ENCODE measurements at regions not wholly inside any gene's neighbourhood (a gene's known extent, or its start where the extent isn't known, plus 50 kb on each side); places are given as distances from the start of the nearest gene placed in this dataset.

DNA sequence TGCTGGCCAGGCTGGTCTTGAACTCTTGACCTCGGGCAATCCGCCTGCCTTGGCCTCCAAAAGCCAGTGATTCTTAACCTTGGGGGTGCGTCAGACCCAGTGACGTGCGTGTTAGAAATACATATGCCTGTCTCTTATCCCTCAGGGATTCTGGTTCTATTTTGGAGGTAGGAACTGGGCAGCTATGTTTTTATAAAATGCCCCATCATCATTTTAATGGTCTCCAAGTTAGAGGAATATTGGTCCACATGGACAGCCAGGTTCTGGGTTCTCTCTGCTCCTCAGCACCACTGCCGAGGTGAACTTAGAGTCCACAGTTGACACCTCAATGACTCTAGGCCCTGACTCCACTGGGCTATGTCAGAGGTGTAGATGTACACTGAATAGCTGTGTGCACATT is 352.7 kb downstream of the SMOC2 start:
- no peaks in the 10 kb centered on the region for H3K27me3 ChIP-seq
- H3K4me3 ChIP-seq: no peak overlapping the region
- DNase-seq: no peak
- no peaks in the 10 kb centered on the region for H3K36me3 ChIP-seq
- TF ChIP-seq POLR2A (IDR thresholded peaks at IDR 0.05) (no peak), CTCF (IDR thresholded peaks at IDR 0.05) (no peak)
- H3K27ac ChIP-seq: no peak overlapping the region
- intact Hi-C loops (cut with DNase I; ENCODE audit: low total_unique reads): no loop called here
- H3K4me1 ChIP-seq: no peaks in the 10 kb centered on the region
- no peaks in the 10 kb centered on the region for H3K9me3 ChIP-seq

DNA sequence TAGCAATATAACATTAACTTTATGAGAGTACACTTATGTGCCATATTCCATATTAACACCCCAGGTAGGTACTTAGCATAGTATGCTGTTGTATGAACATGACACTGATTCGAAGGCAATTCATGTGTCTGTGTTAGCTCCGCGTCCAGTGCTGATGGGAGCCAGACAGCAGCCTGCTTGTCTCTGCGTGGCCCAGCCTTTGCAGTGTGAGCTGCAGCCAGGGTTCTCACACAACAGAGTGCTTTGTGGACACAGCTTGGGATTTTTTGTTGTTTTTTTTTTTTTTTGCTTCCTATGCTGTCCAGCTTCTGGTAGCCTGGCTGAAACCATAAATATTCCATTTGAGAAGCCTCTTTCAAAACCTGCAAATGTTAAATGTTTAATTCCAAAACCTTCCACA is 350.9 kb downstream of the SMOC2 start:
- H3K27me3 ChIP-seq: no peaks in the 10 kb centered on the region
- no peaks in the 10 kb centered on the region for H3K36me3 ChIP-seq
- TF ChIP-seq CTCF (IDR thresholded peaks at IDR 0.05): no peak
- TF ChIP-seq POLR2A (IDR thresholded peaks at IDR 0.05): no peak
- H3K4me3 ChIP-seq: no peak overlapping the region
- H3K27ac ChIP-seq: no peak overlapping the region
- DNase-seq: no peak
- H3K9me3 ChIP-seq: no peaks in the 10 kb centered on the region
- intact Hi-C loops (cut with DNase I; ENCODE audit: low total_unique reads): no loop called here
- no peaks in the 10 kb centered on the region for H3K4me1 ChIP-seq

GRCh38 chr6:168789699-168790098 is 348.7 kb downstream of the SMOC2 start:
- H3K4me3 ChIP-seq: no peak overlapping the region
- H3K36me3 ChIP-seq: no peaks in the 10 kb centered on the region
- H3K9me3 ChIP-seq: no peaks in the 10 kb centered on the region
- intact Hi-C loops (cut with DNase I; ENCODE audit: low total_unique reads): no loop called here
- no peaks in the 10 kb centered on the region for H3K4me1 ChIP-seq
- no peak for TF ChIP-seq CTCF (IDR thresholded peaks at IDR 0.05)
- TF ChIP-seq POLR2A (IDR thresholded peaks at IDR 0.05): no peak
- no peak for DNase-seq
- H3K27ac ChIP-seq: no peak overlapping the region
- H3K27me3 ChIP-seq: no peaks in the 10 kb centered on the region

- H3K4me3 ChIP-seq: no peak overlapping the region
- H3K4me1 ChIP-seq: no peaks in the 10 kb centered on the region
- no peaks in the 10 kb centered on the region for H3K27me3 ChIP-seq
- no peaks in the 10 kb centered on the region for H3K36me3 ChIP-seq
- intact Hi-C loops (cut with DNase I; ENCODE audit: low total_unique reads): no loop called here
- no peak for TF ChIP-seq CTCF (IDR thresholded peaks at IDR 0.05)
- TF ChIP-seq POLR2A (IDR thresholded peaks at IDR 0.05): no peak
- no peaks in the 10 kb centered on the region for H3K9me3 ChIP-seq
- no peak overlapping the region for H3K27ac ChIP-seq
- DNase-seq: no peak
These were observed 344.9 kb downstream of the SMOC2 start for GRCh38 chr6:168785720-168786511.

DNA sequence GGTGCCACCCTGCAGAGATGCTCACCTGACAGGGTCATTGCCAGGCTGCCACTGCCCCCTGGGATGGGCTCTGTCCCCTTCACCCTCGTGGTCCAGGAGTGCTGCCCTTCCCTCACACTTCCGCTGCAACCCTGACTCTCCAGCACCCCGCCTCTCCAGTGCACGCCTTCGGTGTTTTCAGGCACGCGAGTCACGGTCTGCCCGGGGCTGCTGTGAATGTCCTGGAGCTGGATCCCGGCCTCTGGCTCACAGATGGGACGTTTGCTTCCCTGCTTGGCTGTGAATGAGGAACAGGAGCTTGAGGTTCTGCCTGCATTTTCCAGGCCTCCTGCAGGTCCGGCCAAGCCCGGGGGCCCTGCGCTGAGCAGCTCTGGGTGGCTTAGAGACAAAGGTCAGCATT is 343.4 kb downstream of the SMOC2 start:
- TF ChIP-seq CTCF (IDR thresholded peaks at IDR 0.05): no peak
- no peak for TF ChIP-seq POLR2A (IDR thresholded peaks at IDR 0.05)
- Histone ChIP-seq H3K4me1 (no peaks in the 10 kb centered on the region), H3K27me3 (no peaks in the 10 kb centered on the region), H3K36me3 (no peaks in the 10 kb centered on the region), H3K27ac (no peak overlapping the region), H3K4me3 (no peak overlapping the region), H3K9me3 (no peaks in the 10 kb centered on the region)
- intact Hi-C loops (cut with DNase I; ENCODE audit: low total_unique reads): no loop called here
- DNase-seq: no peak
